Tibial artery (tissue), 4 donors: ENCODE measurements at regions not wholly inside any gene's neighbourhood (a gene's known extent, or its start where the extent isn't known, plus 50 kb on each side); places are given as distances from the start of the nearest gene placed in this dataset.

Experiments used
- DNase-seq, 2 donors: peaks; one replicate each; pipeline ENCODE4 v3.0.0-alpha.2; 2019
- H3K27ac ChIP-seq, 2 donors: fragments of 200-600 bp; sonication (generic) in 1 of 2; 1 replicate in 1 of 2; 2 replicates in 1 of 2; pipeline ENCODE4 v1.5.1; 2018 to 2019; ENCODE audit warnings: mild to moderate bottlenecking in 1 of 2
- H3K27me3 ChIP-seq, 2 donors: fragments of 200-600 bp; sonication (generic) in 1 of 2; one replicate each; pipeline versions ENCODE4 v1.5.1 to v1.6.0; 2016 to 2019
- H3K36me3 ChIP-seq, 3 donors: fragments of 200-600 bp; sonication (generic) in 2 of 3; one replicate each; pipeline ENCODE4 v1.5.1; 2016 to 2019; ENCODE audit warnings: mild to moderate bottlenecking in 2 of 3
- H3K4me1 ChIP-seq, 4 donors: fragments of 200-600 bp; sonication (generic) in 2 of 4; 1 replicate in 3 of 4; 2 replicates in 1 of 4; pipeline ENCODE4 v1.5.1; 2016 to 2019
- H3K4me3 ChIP-seq, 2 donors: fragments of 200-600 bp; sonication (generic) in 1 of 2; 1 replicate in 1 of 2; 2 replicates in 1 of 2; pipeline ENCODE4 v1.5.1; 2018 to 2019; ENCODE audit warnings: mild to moderate bottlenecking in 2 of 2
- H3K9me3 ChIP-seq, 3 donors: fragments of 200-600 bp; sonication (generic) in 1 of 3; one replicate each; pipeline ENCODE4 v1.5.1; 2016 to 2019
- CTCF ChIP-seq, 2 experiments: fragments of 200-600 bp in 1 of 2; fragments of 450-650 bp in 1 of 2; IDR thresholded peaks; one replicate each; pipeline ENCODE4 v1.5.1; 2017 to 2019; ENCODE audit warnings: antibody characterized with exemption in 2 of 2, mild to moderate bottlenecking in 1 of 2, moderate library complexity in 1 of 2
- intact Hi-C: fragments of 100-400 bp; cut with DNase I; formaldehyde crosslinking; loops from one replicate; pipeline ENCODE4 v1.15.0; 2023; ENCODE audit warnings: low total_unique reads

GRCh38 chr21:28655471-28655870, 337.2 kb downstream of the LTN1 start:
- intact Hi-C loops, result no loop called here
- H3K27me3 ChIP-seq, result no peaks in the 10 kb centered on the region
- H3K9me3 ChIP-seq, result no peaks in the 10 kb centered on the region
- TF ChIP-seq CTCF (IDR thresholded peaks at IDR 0.05), result no peak
- DNase-seq, result no peak
- H3K36me3 ChIP-seq, result no peaks in the 10 kb centered on the region
- peaks cover 0 to 10% (median 0%) of the 10 kb centered on the region in 4 donors for H3K4me1 ChIP-seq
- H3K4me3 ChIP-seq, result no peak overlapping the region
- H3K27ac ChIP-seq, result no peak overlapping the region

GRCh38 chr21:28654406-28654805, 338.3 kb downstream of the LTN1 start:
- intact Hi-C loops, result no loop called here
- Histone ChIP-seq H3K27ac (no peak overlapping the region), H3K9me3 (no peaks in the 10 kb centered on the region), H3K4me3 (no peak overlapping the region), H3K27me3 (no peaks in the 10 kb centered on the region), H3K36me3 (no peaks in the 10 kb centered on the region), H3K4me1 (peaks cover 0 to 10% (median 0%) of the 10 kb centered on the region in 4 donors)
- TF ChIP-seq CTCF (IDR thresholded peaks at IDR 0.05), result no peak
- no peak for DNase-seq

GRCh38 chr21:28644762-28645161, 347.9 kb downstream of the LTN1 start:
- intact Hi-C loops, result no loop called here
- H3K36me3 ChIP-seq, result no peaks in the 10 kb centered on the region
- H3K27ac ChIP-seq, result no peak overlapping the region
- no peak for TF ChIP-seq CTCF (IDR thresholded peaks at IDR 0.05)
- no peaks in the 10 kb centered on the region for H3K9me3 ChIP-seq
- DNase-seq, result no peak
- H3K4me3 ChIP-seq, result no peak overlapping the region
- H3K27me3 ChIP-seq, result no peaks in the 10 kb centered on the region
- H3K4me1 ChIP-seq, result peaks cover 0 to 11% (median 0%) of the 10 kb centered on the region in 4 donors

GRCh38 chr21:28642891-28643290, 349.8 kb downstream of the LTN1 start:
- no peaks in the 10 kb centered on the region for H3K27me3 ChIP-seq
- no peak for TF ChIP-seq CTCF (IDR thresholded peaks at IDR 0.05)
- no peak overlapping the region for H3K27ac ChIP-seq
- H3K4me1 ChIP-seq, result peaks cover 0 to 12% (median 0%) of the 10 kb centered on the region in 4 donors
- H3K4me3 ChIP-seq, result no peak overlapping the region
- H3K36me3 ChIP-seq, result no peaks in the 10 kb centered on the region
- intact Hi-C loops, result no loop called here
- no peaks in the 10 kb centered on the region for H3K9me3 ChIP-seq
- DNase-seq, result no peak

GRCh38 chr21:28641731-28642130, 350.9 kb downstream of the LTN1 start:
- Histone ChIP-seq H3K4me1 (peaks cover 0 to 14% (median 2%) of the 10 kb centered on the region in 4 donors), H3K4me3 (no peak overlapping the region), H3K27me3 (no peaks in the 10 kb centered on the region), H3K27ac (no peak overlapping the region), H3K36me3 (no peaks in the 10 kb centered on the region), H3K9me3 (no peaks in the 10 kb centered on the region)
- intact Hi-C loops, result no loop called here
- DNase-seq, result no peak
- no peak for TF ChIP-seq CTCF (IDR thresholded peaks at IDR 0.05)

GRCh38 chr21:28640326-28640725, 352.4 kb downstream of the LTN1 start:
- Histone ChIP-seq H3K27me3 (no peaks in the 10 kb centered on the region), H3K36me3 (no peaks in the 10 kb centered on the region), H3K27ac (peak overlapping the region; percentile 36 to 43), H3K4me1 (peaks cover 0 to 25% (median 6%) of the 10 kb centered on the region in 4 donors), H3K4me3 (no peak overlapping the region), H3K9me3 (no peaks in the 10 kb centered on the region)
- intact Hi-C loops, result no loop called here
- DNase-seq, result no peak
- TF ChIP-seq CTCF (IDR thresholded peaks at IDR 0.05), result no peak
